ENCODE measurements at regions not wholly inside any gene's neighbourhood (a gene's known extent, or its start where the extent isn't known, plus 50 kb on each side); places are given as distances from the start of the nearest gene placed in this dataset.

- TF ChIP-seq HNF4G (IDR thresholded peaks at IDR 0.05) (no peak), YY1 (IDR thresholded peaks at IDR 0.05) (no peak), ZBTB33 (IDR thresholded peaks at IDR 0.05) (no peak), FOXA1 (IDR thresholded peaks at IDR 0.05) (no peak), MAX (IDR thresholded peaks at IDR 0.05) (no peak), GABPA (IDR thresholded peaks at IDR 0.05 in 1 of 2, conservative IDR thresholded peaks at IDR 0.05 in 1 of 2) (no peak), EGR1 (IDR thresholded peaks at IDR 0.05; ENCODE audit: low read depth in 2 of 2) (no peak)
- no peaks in the 10 kb centered on the region for H3K27me3 ChIP-seq (ENCODE audit: control insufficient read depth in 4 of 4, insufficient read depth in 4 of 4, low read length in 3 of 4)
- WGBS, result 88% methylated on average over 15 of the region's 15 CpGs
- H3K4me1 ChIP-seq (ENCODE audit: control insufficient read depth in 4 of 4, insufficient read depth in 4 of 4, low read length in 3 of 4), result no peaks in the 10 kb centered on the region
- no peak overlapping the region for H3K4me3 ChIP-seq (ENCODE audit: low read depth in 1 of 3, low read length in 3 of 3)
- no peaks in the 10 kb centered on the region for H3K9me3 ChIP-seq (ENCODE audit: control insufficient read depth in 4 of 4, low read length in 3 of 4)
- no peak overlapping the region for H3K27ac ChIP-seq (ENCODE audit: low read depth in 1 of 2, low read length in 2 of 2)
- H3K9ac ChIP-seq (ENCODE audit: low read depth in 1 of 2, low read length in 2 of 2), result no peak overlapping the region
- DNase-seq (ENCODE audit: low spot score), result no peak
- peaks cover 0 to 2% (median 0%) of the 10 kb centered on the region in 4 donors for H3K36me3 ChIP-seq (ENCODE audit: control insufficient read depth in 4 of 4, insufficient read depth in 3 of 4, low read depth in 1 of 4, low read length in 3 of 4)
These were observed 317.0 kb downstream of the CTTN start for GRCh38 chr11:70715166-70715951.

GRCh38 chr11:70716216-70716615 lies 317.9 kb downstream of the CTTN start:
- Histone ChIP-seq H3K36me3 (ENCODE audit: control insufficient read depth in 4 of 4, insufficient read depth in 3 of 4, low read depth in 1 of 4, low read length in 3 of 4) (peaks cover 0 to 2% (median 0%) of the 10 kb centered on the region in 4 donors), H3K4me3 (ENCODE audit: low read depth in 1 of 3, low read length in 3 of 3) (no peak overlapping the region), H3K4me1 (ENCODE audit: control insufficient read depth in 4 of 4, insufficient read depth in 4 of 4, low read length in 3 of 4) (no peaks in the 10 kb centered on the region), H3K27me3 (ENCODE audit: control insufficient read depth in 4 of 4, insufficient read depth in 4 of 4, low read length in 3 of 4) (no peaks in the 10 kb centered on the region), H3K27ac (ENCODE audit: low read depth in 1 of 2, low read length in 2 of 2) (no peak overlapping the region), H3K9me3 (ENCODE audit: control insufficient read depth in 4 of 4, low read length in 3 of 4) (no peaks in the 10 kb centered on the region), H3K9ac (ENCODE audit: low read depth in 1 of 2, low read length in 2 of 2) (no peak overlapping the region)
- 91% methylated on average over 11 of the region's 11 CpGs for WGBS
- no peak for DNase-seq (ENCODE audit: low spot score)
- no peak for TF ChIP-seq GABPA (IDR thresholded peaks at IDR 0.05 in 1 of 2, conservative IDR thresholded peaks at IDR 0.05 in 1 of 2)
- TF ChIP-seq SP1 (IDR thresholded peaks at IDR 0.05), result no peak
- no peak for TF ChIP-seq CTCF (IDR thresholded peaks at IDR 0.05; ENCODE audit: low read depth, low read length, missing input control)
- TF ChIP-seq ZBTB33 (IDR thresholded peaks at IDR 0.05), result no peak
- TF ChIP-seq RXRA (IDR thresholded peaks at IDR 0.05), result no peak
- TF ChIP-seq MAX (IDR thresholded peaks at IDR 0.05), result no peak
- no peak for TF ChIP-seq FOXA2 (IDR thresholded peaks at IDR 0.05)
- no peak for TF ChIP-seq FOXA1 (IDR thresholded peaks at IDR 0.05)
- TF ChIP-seq NR2F2 (IDR thresholded peaks at IDR 0.05), result no peak
- TF ChIP-seq JUND (IDR thresholded peaks at IDR 0.05), result no peak
- no peak for TF ChIP-seq RAD21 (IDR thresholded peaks at IDR 0.05)
- TF ChIP-seq YY1 (IDR thresholded peaks at IDR 0.05), result no peak
- no peak for TF ChIP-seq EGR1 (IDR thresholded peaks at IDR 0.05; ENCODE audit: low read depth in 2 of 2)
- no peak for TF ChIP-seq TAF1 (conservative IDR thresholded peaks at IDR 0.05)

All from liver (tissue), 8 donors.